ENCODE measurements at regions not wholly inside any gene's neighbourhood (a gene's known extent, or its start where the extent isn't known, plus 50 kb on each side); places are given as distances from the start of the nearest gene placed in this dataset.
"Not testable (repeated sequence)": the region's sequence is repeated elsewhere in the genome, so short reads cannot be mapped to it uniquely, and the experiment has no call there.

GRCh38 chr2:122041455-122041854 lies 286.0 kb downstream of the TSN start:
- H3K27ac ChIP-seq (ENCODE audit: low read depth, low read length) = no peak overlapping the region
- TF ChIP-seq CTCF (IDR thresholded peaks at IDR 0.05; ENCODE audit: insufficient read depth, low read depth, low read length) (no peak), EZH2 (IDR thresholded peaks at IDR 0.05; ENCODE audit: insufficient read depth, low read length) (no peak)
- no peaks in the 10 kb centered on the region for H3K27me3 ChIP-seq (ENCODE audit: insufficient read depth, low read length)
- H3K79me2 ChIP-seq (ENCODE audit: insufficient read depth, low read length) = no peaks in the 10 kb centered on the region
- no peak for DNase-seq (ENCODE audit: low read depth)
- H3K4me3 ChIP-seq (ENCODE audit: insufficient read depth, low read depth, low read length) = no peak overlapping the region
- H3K4me1 ChIP-seq (ENCODE audit: insufficient read depth, low read length) = no peaks in the 10 kb centered on the region
- H3K36me3 Mint-ChIP-seq (ENCODE audit: low read depth, unreplicated experiment) = no peaks in the 10 kb centered on the region
- peaks cover 4% of the 10 kb centered on the region for H3K9me3 Mint-ChIP-seq (ENCODE audit: unreplicated experiment)
- no peaks in the 10 kb centered on the region for H3K9me3 ChIP-seq (ENCODE audit: insufficient read depth, low read depth, low read length)
- H3K4me3 Mint-ChIP-seq (ENCODE audit: unreplicated experiment) = no peak overlapping the region
- no peaks in the 10 kb centered on the region for H3K36me3 ChIP-seq (ENCODE audit: insufficient read depth, low read length)
- no peak overlapping the region for H3K27ac Mint-ChIP-seq (ENCODE audit: unreplicated experiment)
- peaks cover 23% of the 10 kb centered on the region for H3K27me3 Mint-ChIP-seq (ENCODE audit: low read depth, unreplicated experiment)
- no peaks in the 10 kb centered on the region for H3K4me1 Mint-ChIP-seq (ENCODE audit: low read depth, unreplicated experiment)
- H2AFZ ChIP-seq (ENCODE audit: low read depth, low read length) = no peak overlapping the region
- H4K20me1 ChIP-seq (ENCODE audit: insufficient read depth, low read length) = no peaks in the 10 kb centered on the region
- no peak overlapping the region for H3K4me2 ChIP-seq (ENCODE audit: low read length)
- no peak overlapping the region for H3K9ac ChIP-seq (ENCODE audit: low read length)
- FAIRE-seq = no peak

DNA sequence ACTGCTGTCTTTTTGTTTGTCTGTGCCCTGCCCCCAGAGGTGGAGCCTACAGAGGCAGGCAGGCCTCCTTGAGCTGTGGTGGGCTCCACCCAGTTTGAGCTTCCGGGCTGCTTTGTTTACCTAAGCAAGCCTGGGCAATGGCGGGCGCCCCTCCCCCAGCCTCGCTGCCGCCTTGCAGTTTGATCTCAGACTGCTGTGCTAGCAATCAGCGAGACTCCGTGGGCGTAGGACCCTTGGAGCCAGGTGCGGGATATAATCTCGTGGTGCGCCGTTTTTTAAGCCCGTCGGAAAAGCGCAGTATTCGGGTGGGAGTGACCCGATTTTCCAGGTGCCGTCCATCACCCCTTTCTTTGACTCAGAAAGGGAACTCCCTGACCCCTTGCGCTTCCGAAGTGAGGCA lies 296.2 kb downstream of the TSN start:
- not testable (repeated sequence) for H3K9ac ChIP-seq (ENCODE audit: low read length); H3K9me3 ChIP-seq (ENCODE audit: insufficient read depth, low read depth, low read length); H3K9me3 Mint-ChIP-seq (ENCODE audit: unreplicated experiment); H3K36me3 ChIP-seq (ENCODE audit: insufficient read depth, low read length); H4K20me1 ChIP-seq (ENCODE audit: insufficient read depth, low read length); H3K4me1 ChIP-seq (ENCODE audit: insufficient read depth, low read length); H3K4me2 ChIP-seq (ENCODE audit: low read length); FAIRE-seq; H3K27me3 ChIP-seq (ENCODE audit: insufficient read depth, low read length); DNase-seq (ENCODE audit: low read depth); H2AFZ ChIP-seq (ENCODE audit: low read depth, low read length); H3K79me2 ChIP-seq (ENCODE audit: insufficient read depth, low read length); H3K27ac Mint-ChIP-seq (ENCODE audit: unreplicated experiment); H3K4me3 ChIP-seq (ENCODE audit: insufficient read depth, low read depth, low read length); H3K27me3 Mint-ChIP-seq (ENCODE audit: low read depth, unreplicated experiment); H3K36me3 Mint-ChIP-seq (ENCODE audit: low read depth, unreplicated experiment); H3K27ac ChIP-seq (ENCODE audit: low read depth, low read length); H3K4me3 Mint-ChIP-seq (ENCODE audit: unreplicated experiment); H3K4me1 Mint-ChIP-seq (ENCODE audit: low read depth, unreplicated experiment)

GRCh38 chr2:122055521-122055931 lies 300.1 kb downstream of the TSN start:
- TF ChIP-seq CTCF (IDR thresholded peaks at IDR 0.05; ENCODE audit: insufficient read depth, low read depth, low read length) (no peak), EZH2 (IDR thresholded peaks at IDR 0.05; ENCODE audit: insufficient read depth, low read length) (no peak)
- FAIRE-seq = no peak

More at GRCh38 chr2:122055521-122055931, 300.1 kb downstream of the TSN start:
- H3K36me3 Mint-ChIP-seq (ENCODE audit: low read depth, unreplicated experiment) = no peaks in the 10 kb centered on the region
- H3K27me3 Mint-ChIP-seq (ENCODE audit: low read depth, unreplicated experiment) = no peaks in the 10 kb centered on the region
- Histone ChIP-seq H3K27me3 (ENCODE audit: insufficient read depth, low read length) (no peaks in the 10 kb centered on the region), H2AFZ (ENCODE audit: low read depth, low read length) (no peak overlapping the region), H3K36me3 (ENCODE audit: insufficient read depth, low read length) (no peaks in the 10 kb centered on the region), H3K4me2 (ENCODE audit: low read length) (no peak overlapping the region), H3K4me1 (ENCODE audit: insufficient read depth, low read length) (no peaks in the 10 kb centered on the region), H3K79me2 (ENCODE audit: insufficient read depth, low read length) (no peaks in the 10 kb centered on the region), H3K9ac (ENCODE audit: low read length) (no peak overlapping the region), H3K4me3 (ENCODE audit: insufficient read depth, low read depth, low read length) (no peak overlapping the region), H3K27ac (ENCODE audit: low read depth, low read length) (no peak overlapping the region), H4K20me1 (ENCODE audit: insufficient read depth, low read length) (no peaks in the 10 kb centered on the region), H3K9me3 (ENCODE audit: insufficient read depth, low read depth, low read length) (no peaks in the 10 kb centered on the region)
- H3K4me1 Mint-ChIP-seq (ENCODE audit: low read depth, unreplicated experiment) = peaks cover 4% of the 10 kb centered on the region
- no peak overlapping the region for H3K4me3 Mint-ChIP-seq (ENCODE audit: unreplicated experiment)
- peaks cover 7% of the 10 kb centered on the region for H3K9me3 Mint-ChIP-seq (ENCODE audit: unreplicated experiment)
- H3K27ac Mint-ChIP-seq (ENCODE audit: unreplicated experiment) = no peak overlapping the region
- DNase-seq (ENCODE audit: low read depth) = no peak
